HUES48 (cell line): ENCODE measurements at regions not wholly inside any gene's neighbourhood (a gene's known extent, or its start where the extent isn't known, plus 50 kb on each side); places are given as distances from the start of the nearest gene placed in this dataset.
"Not testable (repeated sequence)": the region's sequence is repeated elsewhere in the genome, so short reads cannot be mapped to it uniquely, and the experiment has no call there.

Source experiments
- H3K27ac ChIP-seq: one replicate; pipeline ENCODE4 v1.7.0; 2013; ENCODE audit warnings: low read depth, low read length, inconsistent platforms
- H3K27me3 ChIP-seq: 2 replicates; pipeline ENCODE4 v1.6.1; 2013; ENCODE audit warnings: mild to moderate bottlenecking, low read length; ENCODE audit not compliant: control insufficient read depth, insufficient read depth
- H3K36me3 ChIP-seq: 2 replicates; pipeline ENCODE4 v1.6.1; 2013; ENCODE audit warnings: low read length; ENCODE audit not compliant: control insufficient read depth, insufficient read depth
- H3K4me1 ChIP-seq: 2 replicates; pipeline ENCODE4 v1.6.1; 2013; ENCODE audit warnings: mild to moderate bottlenecking, low read length; ENCODE audit not compliant: control insufficient read depth, insufficient read depth
- H3K4me3 ChIP-seq: 2 replicates; pipeline ENCODE4 v1.5.1; 2013; ENCODE audit warnings: mild to moderate bottlenecking, low read depth, low read length
- H3K9ac ChIP-seq: 2 replicates; pipeline ENCODE4 v1.6.1; 2013; ENCODE audit warnings: mild to moderate bottlenecking, low read depth, low read length, moderate library complexity
- H3K9me3 ChIP-seq: 2 replicates; pipeline ENCODE4 v1.6.1; 2013; ENCODE audit warnings: low read length; ENCODE audit not compliant: control insufficient read depth, insufficient read depth

- Histone ChIP-seq H3K4me1 (peaks cover 17% of the 10 kb centered on the region), H3K9ac (no peak overlapping the region), H3K4me3 (no peak overlapping the region)
These were observed 189.0 kb upstream of the GRM3 start for GRCh38 chr7:86454753-86455152.

GRCh38 chr7:86453454-86453853 lies 190.3 kb upstream of the GRM3 start:
- Histone ChIP-seq H3K9me3 (no peaks in the 10 kb centered on the region), H3K27ac (no peak overlapping the region), H3K4me1 (peaks cover 17% of the 10 kb centered on the region), H3K4me3 (no peak overlapping the region), H3K27me3 (no peaks in the 10 kb centered on the region), H3K9ac (no peak overlapping the region), H3K36me3 (no peaks in the 10 kb centered on the region)

More at GRCh38 chr7:86454753-86455152, 189.0 kb upstream of the GRM3 start:
- Histone ChIP-seq H3K36me3 (no peaks in the 10 kb centered on the region), H3K27me3 (no peaks in the 10 kb centered on the region), H3K9me3 (no peaks in the 10 kb centered on the region), H3K27ac (no peak overlapping the region)

- Histone ChIP-seq H3K27ac (no peak overlapping the region), H3K4me3 (no peak overlapping the region), H3K27me3 (no peaks in the 10 kb centered on the region), H3K9ac (no peak overlapping the region), H3K9me3 (no peaks in the 10 kb centered on the region), H3K36me3 (no peaks in the 10 kb centered on the region), H3K4me1 (no peaks in the 10 kb centered on the region)
These were observed 194.9 kb upstream of the GRM3 start for GRCh38 chr7:86448856-86449255.

- Histone ChIP-seq H3K4me3 (no peak overlapping the region), H3K9me3 (no peaks in the 10 kb centered on the region), H3K27me3 (no peaks in the 10 kb centered on the region), H3K27ac (no peak overlapping the region), H3K4me1 (no peaks in the 10 kb centered on the region), H3K9ac (no peak overlapping the region), H3K36me3 (no peaks in the 10 kb centered on the region)
These were observed 198.4 kb upstream of the GRM3 start for GRCh38 chr7:86445285-86445684.

- H3K4me1 ChIP-seq, result no peaks in the 10 kb centered on the region
- H3K27me3 ChIP-seq, result no peaks in the 10 kb centered on the region
- no peak overlapping the region for H3K4me3 ChIP-seq
- no peaks in the 10 kb centered on the region for H3K9me3 ChIP-seq
- no peak overlapping the region for H3K9ac ChIP-seq
- no peak overlapping the region for H3K27ac ChIP-seq
- H3K36me3 ChIP-seq, result no peaks in the 10 kb centered on the region
These were observed 199.5 kb upstream of the GRM3 start for GRCh38 chr7:86444245-86444644.

- not testable (repeated sequence) for H3K4me3 ChIP-seq, H3K4me1 ChIP-seq, H3K27ac ChIP-seq, H3K9ac ChIP-seq, H3K27me3 ChIP-seq, H3K36me3 ChIP-seq, H3K9me3 ChIP-seq
These were observed 203.3 kb upstream of the GRM3 start for GRCh38 chr7:86440420-86440819.

- H3K4me1 ChIP-seq, result no peaks in the 10 kb centered on the region
- no peak overlapping the region for H3K4me3 ChIP-seq
- H3K36me3 ChIP-seq, result no peaks in the 10 kb centered on the region
- no peak overlapping the region for H3K27ac ChIP-seq
- no peaks in the 10 kb centered on the region for H3K9me3 ChIP-seq
- no peaks in the 10 kb centered on the region for H3K27me3 ChIP-seq
- no peak overlapping the region for H3K9ac ChIP-seq
These were observed 205.7 kb upstream of the GRM3 start for GRCh38 chr7:86437951-86438450.

- no peaks in the 10 kb centered on the region for H3K9me3 ChIP-seq
- no peaks in the 10 kb centered on the region for H3K4me1 ChIP-seq
- H3K27ac ChIP-seq, result no peak overlapping the region
- H3K27me3 ChIP-seq, result no peaks in the 10 kb centered on the region
- no peaks in the 10 kb centered on the region for H3K36me3 ChIP-seq
- no peak overlapping the region for H3K9ac ChIP-seq
- no peak overlapping the region for H3K4me3 ChIP-seq
These were observed 211.9 kb upstream of the GRM3 start for GRCh38 chr7:86431761-86432160.

- no peak overlapping the region for H3K9ac ChIP-seq
- no peak overlapping the region for H3K4me3 ChIP-seq
- H3K4me1 ChIP-seq, result no peaks in the 10 kb centered on the region
- no peaks in the 10 kb centered on the region for H3K36me3 ChIP-seq
- no peak overlapping the region for H3K27ac ChIP-seq
- H3K27me3 ChIP-seq, result no peaks in the 10 kb centered on the region
- H3K9me3 ChIP-seq, result no peaks in the 10 kb centered on the region
These were observed 231.9 kb upstream of the GRM3 start for GRCh38 chr7:86411814-86412213.

- Histone ChIP-seq H3K36me3 (no peaks in the 10 kb centered on the region), H3K9ac (no peak overlapping the region), H3K27ac (no peak overlapping the region), H3K27me3 (no peaks in the 10 kb centered on the region), H3K4me1 (no peaks in the 10 kb centered on the region), H3K9me3 (no peaks in the 10 kb centered on the region), H3K4me3 (no peak overlapping the region)
These were observed 236.4 kb upstream of the GRM3 start for GRCh38 chr7:86407291-86407690.

GRCh38 chr7:86391813-86392212 lies 251.9 kb upstream of the GRM3 start:
- Histone ChIP-seq H3K9ac (no peak overlapping the region), H3K9me3 (peaks cover 8% of the 10 kb centered on the region), H3K4me3 (no peak overlapping the region), H3K36me3 (no peaks in the 10 kb centered on the region), H3K27me3 (no peaks in the 10 kb centered on the region), H3K4me1 (no peaks in the 10 kb centered on the region), H3K27ac (no peak overlapping the region)

GRCh38 chr7:86375602-86376001 lies 268.1 kb upstream of the GRM3 start:
- H3K4me1 ChIP-seq, H3K4me3 ChIP-seq, H3K9ac ChIP-seq, H3K36me3 ChIP-seq, H3K27ac ChIP-seq, H3K27me3 ChIP-seq: not testable (repeated sequence)
- peaks cover 17% of the 10 kb centered on the region for H3K9me3 ChIP-seq
